ENCODE measurements at regions not wholly inside any gene's neighbourhood (a gene's known extent, or its start where the extent isn't known, plus 50 kb on each side); places are given as distances from the start of the nearest gene placed in this dataset.
"Not testable (repeated sequence)": the region's sequence is repeated elsewhere in the genome, so short reads cannot be mapped to it uniquely, and the experiment has no call there.

- DNase-seq (ENCODE audit: low spot score) = no peak
Observed at GRCh38 chr7:81051811-81052413, 133.1 kb upstream of the SEMA3C start.

GRCh38 chr7:81045491-81046030 lies 126.7 kb upstream of the SEMA3C start:
- DNase-seq (ENCODE audit: low spot score) = no peak

DNA sequence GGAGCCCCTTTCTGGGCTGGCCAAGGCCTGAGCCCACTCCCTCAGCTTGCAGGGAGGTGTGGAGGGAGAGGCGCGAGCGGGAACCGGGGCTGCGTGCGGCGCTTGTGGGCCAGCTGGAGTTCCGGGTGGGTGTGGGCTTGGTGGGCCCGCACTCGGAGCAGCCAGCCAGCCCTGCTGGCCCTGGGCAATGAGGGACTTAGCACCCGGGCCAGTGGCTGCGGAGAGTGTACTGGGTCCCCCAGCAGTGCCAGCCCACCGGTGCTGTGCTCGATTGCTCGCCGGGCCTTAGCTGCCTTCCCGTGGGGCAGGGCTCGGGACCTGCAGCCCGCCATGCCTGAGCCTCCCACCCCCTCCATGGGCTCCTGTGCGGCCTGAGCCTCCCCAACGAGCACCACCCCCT lies 123.8 kb upstream of the SEMA3C start:
- not testable (repeated sequence) for DNase-seq (ENCODE audit: low spot score)

DNA sequence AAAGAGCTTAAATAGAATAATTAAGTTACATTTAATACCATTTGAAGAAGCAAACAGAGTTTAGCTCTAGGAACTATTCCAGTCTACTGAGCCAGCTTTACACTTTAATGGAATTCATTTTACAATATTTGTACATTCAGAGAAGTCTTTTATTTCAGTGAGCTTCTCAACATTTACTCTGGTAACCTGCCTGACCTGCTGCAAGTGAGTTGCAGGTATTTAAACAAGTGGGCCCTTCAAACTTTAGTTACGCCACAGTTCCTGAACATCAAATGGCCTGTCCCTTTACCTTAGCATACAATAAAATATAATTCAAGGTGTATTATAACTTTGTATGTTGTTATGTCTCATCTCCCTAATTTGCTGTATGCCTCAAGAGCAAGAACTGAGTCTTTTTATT lies 121.6 kb upstream of the SEMA3C start:
- no peak for DNase-seq (ENCODE audit: low spot score)

DNA sequence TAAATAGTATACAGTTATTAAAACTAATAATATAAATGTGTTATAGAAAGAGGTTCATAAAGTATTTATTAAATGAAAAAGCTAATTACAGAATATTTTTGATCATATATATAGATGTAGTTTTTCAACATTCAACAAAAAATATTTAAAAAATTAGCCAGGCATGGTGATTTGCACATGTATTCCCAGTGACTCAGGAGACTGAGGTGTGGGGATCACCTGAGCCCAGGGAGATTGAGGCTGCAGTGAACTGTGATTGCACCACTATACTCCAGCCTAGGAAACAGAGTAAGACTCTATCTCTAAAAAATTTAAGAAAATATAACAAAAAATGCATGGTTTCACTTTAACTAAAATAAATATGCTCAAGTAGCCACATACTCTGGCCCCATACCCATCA lies 118.0 kb upstream of the SEMA3C start:
- no peak for DNase-seq (ENCODE audit: low spot score)

GRCh38 chr7:81036057-81036456 lies 117.2 kb upstream of the SEMA3C start:
- DNase-seq (ENCODE audit: low spot score) = no peak

GRCh38 chr7:81031996-81032395 lies 113.1 kb upstream of the SEMA3C start:
- no peak for DNase-seq (ENCODE audit: low spot score)

DNA sequence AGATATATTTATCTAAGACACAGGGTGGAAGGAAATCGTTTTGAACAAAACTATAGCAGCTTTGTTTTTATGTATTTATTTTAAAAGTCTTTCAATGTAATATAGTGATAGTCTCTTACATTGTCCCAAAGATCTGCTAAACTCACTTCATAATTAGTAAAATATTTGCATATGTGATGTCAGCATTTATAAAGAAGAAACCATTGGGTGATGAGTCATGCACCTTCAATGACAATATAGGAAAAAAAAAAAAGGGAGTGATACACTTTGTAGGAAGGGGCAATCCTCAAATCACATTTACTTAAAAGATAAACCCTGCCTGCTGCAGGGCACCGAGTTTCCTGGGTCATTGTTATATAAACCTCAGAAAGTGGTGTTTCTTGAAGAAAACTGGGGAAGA lies 112.4 kb upstream of the SEMA3C start:
- no peak for DNase-seq (ENCODE audit: low spot score)

GRCh38 chr7:81030472-81030871 lies 111.6 kb upstream of the SEMA3C start:
- no peak for DNase-seq (ENCODE audit: low spot score)

DNA sequence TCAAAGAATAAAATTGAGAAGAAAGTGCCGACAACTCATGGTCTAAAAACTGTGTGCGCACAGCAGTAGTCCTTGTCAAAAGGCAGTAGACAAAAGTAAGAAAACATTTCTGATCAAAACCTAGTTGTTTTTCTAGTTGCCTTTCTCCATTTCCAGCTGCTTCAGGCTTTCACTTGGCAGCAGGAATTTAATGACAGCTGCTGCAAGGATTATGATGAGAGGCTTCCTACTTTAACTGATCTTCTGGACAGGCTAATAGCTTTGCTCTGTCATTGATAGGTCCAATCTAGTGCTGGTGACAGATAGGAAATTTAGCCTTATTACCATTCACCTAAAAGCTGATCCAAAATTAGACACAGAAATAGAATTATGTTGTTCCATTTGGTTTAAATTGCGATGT lies 110.7 kb upstream of the SEMA3C start:
- DNase-seq (ENCODE audit: low spot score) = no peak

GRCh38 chr7:81025360-81025759 lies 106.5 kb upstream of the SEMA3C start:
- DNase-seq (ENCODE audit: low spot score) = peak; percentile 8

GRCh38 chr7:81014908-81015307 lies 96.1 kb upstream of the SEMA3C start:
- no peak for DNase-seq (ENCODE audit: low spot score)

GRCh38 chr7:81014266-81014665 lies 95.4 kb upstream of the SEMA3C start:
- DNase-seq (ENCODE audit: low spot score) = no peak

- peak; percentile 68 for DNase-seq (ENCODE audit: low spot score)
Observed at GRCh38 chr7:81013083-81013817, 94.4 kb upstream of the SEMA3C start.

DNA sequence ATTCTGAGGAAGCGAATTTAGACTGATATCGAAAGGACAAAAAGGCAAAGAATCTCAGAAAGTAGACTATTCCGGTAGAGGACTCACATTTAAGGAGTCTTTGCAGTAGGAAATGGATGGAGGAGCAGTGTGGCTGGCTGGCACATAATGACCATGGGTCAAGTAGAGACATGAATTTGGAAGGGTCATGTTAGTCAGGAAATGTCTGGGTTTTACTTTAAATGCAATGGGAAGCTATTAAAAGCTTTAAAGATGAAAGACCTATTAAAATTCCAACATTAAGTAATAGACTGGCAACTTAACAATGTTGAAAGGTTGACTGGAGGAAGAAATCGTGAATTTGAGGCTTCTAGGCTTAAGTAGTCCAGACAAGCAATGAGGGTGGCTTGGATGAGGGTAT lies 90.0 kb upstream of the SEMA3C start:
- no peak for DNase-seq (ENCODE audit: low spot score)

DNA sequence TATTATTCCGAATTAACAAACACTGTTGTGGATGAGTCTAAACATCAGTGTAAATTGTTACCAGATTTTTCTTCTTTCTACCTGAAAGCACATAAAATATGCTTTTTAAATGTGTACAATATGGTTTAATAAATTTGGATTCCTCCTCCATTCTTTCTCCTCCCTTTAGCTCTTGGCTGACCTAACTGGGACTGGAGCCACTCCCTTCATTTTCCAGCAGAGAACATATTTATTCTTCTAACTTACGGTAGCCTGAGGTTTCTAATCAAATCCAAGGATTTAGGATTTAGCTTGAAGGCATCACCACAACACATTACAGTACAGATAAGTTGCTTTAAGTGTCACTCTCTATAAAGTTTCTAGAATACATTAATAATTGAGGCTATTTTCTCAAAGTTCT lies 88.2 kb upstream of the SEMA3C start:
- DNase-seq (ENCODE audit: low spot score) = no peak

GRCh38 chr7:81005254-81005653 lies 86.4 kb upstream of the SEMA3C start:
- DNase-seq (ENCODE audit: low spot score) = no peak

GRCh38 chr7:81004098-81004497 lies 85.2 kb upstream of the SEMA3C start:
- DNase-seq (ENCODE audit: low spot score) = peak; percentile 26

DNA sequence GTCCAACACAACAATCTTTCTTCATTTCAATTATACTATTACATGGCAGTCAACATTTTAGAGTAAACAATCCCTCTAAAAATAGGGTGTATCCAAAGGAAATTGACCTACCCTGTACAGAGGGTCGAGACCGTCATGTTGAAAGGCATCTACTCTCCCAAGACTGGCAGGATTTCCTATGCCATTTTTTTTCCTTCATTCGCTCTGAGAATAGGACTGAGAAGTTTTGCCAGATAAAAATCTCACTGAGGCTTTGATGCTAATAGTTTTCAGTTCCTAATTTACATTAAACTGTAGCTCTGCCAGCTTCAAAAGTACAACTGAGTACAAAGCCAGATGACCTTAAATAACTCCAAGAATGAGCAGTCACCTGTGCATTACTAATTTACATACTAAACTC lies 84.5 kb upstream of the SEMA3C start:
- no peak for DNase-seq (ENCODE audit: low spot score)

GRCh38 chr7:81002421-81002820 lies 83.6 kb upstream of the SEMA3C start:
- DNase-seq (ENCODE audit: low spot score) = no peak

DNA sequence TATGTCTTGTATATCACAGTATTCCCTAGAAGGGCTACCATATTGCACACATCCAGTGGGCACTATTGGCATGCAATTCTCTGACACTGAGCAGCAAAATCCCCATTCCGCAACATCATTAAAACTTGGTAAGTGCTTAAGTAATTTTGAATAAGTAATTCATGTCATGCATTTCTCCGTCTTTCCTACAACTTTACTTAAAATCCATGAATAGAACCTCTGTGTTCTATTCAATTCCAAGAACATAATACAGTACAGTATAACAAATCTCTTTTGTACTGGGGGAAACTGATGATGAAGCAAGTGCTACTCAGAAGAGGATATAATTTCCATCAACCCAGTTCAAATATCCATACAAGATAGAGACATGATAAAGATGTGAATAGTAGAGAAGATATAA lies 80.9 kb upstream of the SEMA3C start:
- no peak for DNase-seq (ENCODE audit: low spot score)

- no peak for DNase-seq (ENCODE audit: low spot score)
Observed at GRCh38 chr7:80999100-80999499, 80.2 kb upstream of the SEMA3C start.

DNA sequence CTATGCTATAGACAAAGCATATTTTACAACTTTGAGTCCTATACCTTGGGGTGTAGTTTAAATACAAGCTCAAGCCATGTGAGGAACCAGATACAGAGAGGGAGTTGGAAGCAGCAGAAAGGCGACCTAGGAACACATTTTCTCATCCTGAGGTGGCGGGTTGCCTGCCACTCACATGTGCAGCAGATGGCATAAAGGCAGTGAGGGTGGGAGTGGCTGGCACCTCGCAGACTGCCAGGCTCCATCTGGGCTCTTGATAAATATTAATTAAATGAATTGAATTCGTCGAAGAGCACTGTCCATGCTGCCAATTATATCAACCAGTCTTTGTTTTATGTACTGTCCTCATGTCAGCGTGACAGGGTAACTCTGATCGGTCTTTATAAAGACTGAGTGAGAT lies 79.0 kb upstream of the SEMA3C start:
- DNase-seq (ENCODE audit: low spot score) = no peak

- not testable (repeated sequence) for DNase-seq (ENCODE audit: low spot score)
Observed at GRCh38 chr7:80996236-80996635, 77.4 kb upstream of the SEMA3C start.

Data from A172 (cell line).